Naive thymus-derived CD4-positive, alpha-beta T cell (primary cell): ENCODE measurements at regions not wholly inside any gene's neighbourhood (a gene's known extent, or its start where the extent isn't known, plus 50 kb on each side); places are given as distances from the start of the nearest gene placed in this dataset.

ENCODE experiments used
- ATAC-seq: fragments of 150-1000 bp; cut with Tn5 transposase; 2 replicates; pipeline ENCODE4 v1.10.0; 2021; ENCODE audit warnings: mild to moderate bottlenecking, moderate library complexity
- CTCF ChIA-PET: fragments of 350-600 bp; sonication (Branson Sonifier 250); formaldehyde crosslinking; loops from one replicate; lab custom pipeline; 2021; ENCODE audit warnings: antibody characterized with exemption; lab: Charles Lee
- POLR2A ChIA-PET: fragments of 350-600 bp; sonication (Branson Sonifier 250); formaldehyde crosslinking; loops from one replicate; lab custom pipeline; 2021; ENCODE audit warnings: antibody characterized with exemption, inconsistent platforms; lab: Charles Lee
- DNase-seq, 9 donors: peaks; one replicate each; pipeline versions ENCODE4 v3.0.0 to v3.0.0-alpha.2; 2020 to 2022; ENCODE audit warnings: mixed read lengths in 1 of 9
- H3K27ac ChIP-seq: one replicate; pipeline ENCODE4 v1.7.0; 2013; ENCODE audit warnings: mild to moderate bottlenecking, low read depth, low read length, moderate library complexity
- H3K27me3 ChIP-seq, 2 donors: one replicate each; pipeline ENCODE4 v1.7.0; 2013; ENCODE audit warnings: low read length in 2 of 2, mild to moderate bottlenecking in 2 of 2, moderate library complexity in 2 of 2; ENCODE audit not compliant: control insufficient read depth in 2 of 2, insufficient read depth in 2 of 2
- H3K36me3 ChIP-seq, 3 experiments: 1 replicate in 2 of 3; 2 replicates in 1 of 3; pipeline ENCODE4 v1.7.0; 2013; ENCODE audit warnings: low read length in 3 of 3, mild to moderate bottlenecking in 3 of 3, moderate library complexity in 1 of 3; ENCODE audit not compliant: insufficient read depth in 3 of 3, control insufficient read depth in 2 of 3
- H3K4me1 ChIP-seq, 2 donors: one replicate each; pipeline ENCODE4 v1.7.0; 2013; ENCODE audit warnings: low read length in 2 of 2, mild to moderate bottlenecking in 2 of 2, moderate library complexity in 1 of 2; ENCODE audit not compliant: control insufficient read depth in 2 of 2, insufficient read depth in 2 of 2
- H3K4me3 ChIP-seq: 2 replicates; pipeline ENCODE4 v1.7.0; 2013; ENCODE audit warnings: mild to moderate bottlenecking, low read length
- H3K9me3 ChIP-seq, 3 experiments: 1 replicate in 2 of 3; 2 replicates in 1 of 3; pipeline ENCODE4 v1.7.0; 2013; ENCODE audit warnings: low read length in 3 of 3; ENCODE audit not compliant: control insufficient read depth in 2 of 3
- H3K27ac Mint-ChIP-seq, 9 donors: one replicate each; pipeline ENCODE4 v1.8.0; 2020 to 2022; ENCODE audit warnings: mixed read lengths in 9 of 9, mild to moderate bottlenecking in 8 of 9, moderate library complexity in 5 of 9, inconsistent platforms in 2 of 9
- H3K27me3 Mint-ChIP-seq, 5 donors: one replicate each; pipeline ENCODE4 v1.8.0; 2021 to 2022; ENCODE audit warnings: mixed read lengths in 5 of 5, mild to moderate bottlenecking in 1 of 5
- H3K36me3 Mint-ChIP-seq, 5 donors: one replicate each; pipeline ENCODE4 v1.8.0; 2020 to 2022; ENCODE audit warnings: mixed read lengths in 5 of 5, mild to moderate bottlenecking in 3 of 5, inconsistent platforms in 1 of 5
- H3K4me1 Mint-ChIP-seq, 7 donors: one replicate each; pipeline ENCODE4 v1.8.0; 2020 to 2022; ENCODE audit warnings: mixed read lengths in 7 of 7, mild to moderate bottlenecking in 3 of 7, inconsistent platforms in 1 of 7
- H3K4me3 Mint-ChIP-seq, 10 donors: one replicate each; pipeline ENCODE4 v1.8.0; 2020 to 2022; ENCODE audit warnings: mild to moderate bottlenecking in 10 of 10, mixed read lengths in 10 of 10, moderate library complexity in 6 of 10, inconsistent platforms in 2 of 10
- H3K9me3 Mint-ChIP-seq, 11 donors: one replicate each; pipeline ENCODE4 v1.8.0; 2020 to 2022; ENCODE audit warnings: mixed read lengths in 11 of 11, mild to moderate bottlenecking in 4 of 11, inconsistent platforms in 1 of 11, moderate library complexity in 1 of 11
- intact Hi-C, 2 donors: fragments of 100-400 bp; cut with micrococcal nuclease; formaldehyde crosslinking; loops; one replicate each; pipeline ENCODE4 v1.15.1; 2023

GRCh38 chr4:156223985-156224384 is 270.3 kb upstream of the CTSO start:
- Histone ChIP-seq H3K4me3 (no peak overlapping the region), H3K36me3 (no peaks in the 10 kb centered on the region), H3K27me3 (no peaks in the 10 kb centered on the region), H3K4me1 (no peaks in the 10 kb centered on the region), H3K27ac (no peak overlapping the region), H3K9me3 (no peaks in the 10 kb centered on the region)
- H3K9me3 Mint-ChIP-seq, result peaks cover 0 to 29% (median 0%) of the 10 kb centered on the region in 11 donors
- no peaks in the 10 kb centered on the region for H3K27me3 Mint-ChIP-seq
- DNase-seq, result no peak
- no peak overlapping the region for H3K4me3 Mint-ChIP-seq
- no peaks in the 10 kb centered on the region for H3K36me3 Mint-ChIP-seq
- CTCF ChIA-PET, result interaction anchor here (0.6 kb wide), 1 partner anchor 1639 kb away, joined by 3 read pairs; no protein-coding TSS in a partner anchor
- no peak overlapping the region for H3K27ac Mint-ChIP-seq
- intact Hi-C loops, result no loop called here
- ATAC-seq, result no peak
- POLR2A ChIA-PET, result no interaction called here
- H3K4me1 Mint-ChIP-seq, result no peaks in the 10 kb centered on the region

- no peak overlapping the region for H3K27ac ChIP-seq
- ChIA-PET CTCF (no interaction called here), POLR2A (no interaction called here)
- Mint-ChIP-seq H3K36me3 (no peaks in the 10 kb centered on the region), H3K27me3 (no peaks in the 10 kb centered on the region), H3K9me3 (peaks cover 0 to 21% (median 3%) of the 10 kb centered on the region in 11 donors), H3K4me3 (no peak overlapping the region), H3K27ac (no peak overlapping the region), H3K4me1 (no peaks in the 10 kb centered on the region)
- H3K9me3 ChIP-seq, result no peaks in the 10 kb centered on the region
- no peaks in the 10 kb centered on the region for H3K36me3 ChIP-seq
- ATAC-seq (no peak), DNase-seq (no peak)
- intact Hi-C loops, result no loop called here
- no peaks in the 10 kb centered on the region for H3K27me3 ChIP-seq
- H3K4me1 ChIP-seq, result no peaks in the 10 kb centered on the region
- H3K4me3 ChIP-seq, result no peak overlapping the region
Measured at GRCh38 chr4:156217236-156217635, 263.6 kb upstream of the CTSO start.

GRCh38 chr4:156201050-156201449 is 247.4 kb upstream of the CTSO start:
- Mint-ChIP-seq H3K36me3 (no peaks in the 10 kb centered on the region), H3K27ac (no peak overlapping the region), H3K9me3 (peaks cover 0 to 6% (median 2%) of the 10 kb centered on the region in 11 donors), H3K4me3 (no peak overlapping the region), H3K4me1 (no peaks in the 10 kb centered on the region), H3K27me3 (no peaks in the 10 kb centered on the region)
- Histone ChIP-seq H3K27ac (no peak overlapping the region), H3K4me3 (no peak overlapping the region), H3K9me3 (no peaks in the 10 kb centered on the region), H3K27me3 (no peaks in the 10 kb centered on the region), H3K36me3 (no peaks in the 10 kb centered on the region), H3K4me1 (no peaks in the 10 kb centered on the region)
- POLR2A ChIA-PET, result no interaction called here
- no peak for ATAC-seq
- no peak for DNase-seq
- CTCF ChIA-PET, result no interaction called here
- intact Hi-C loops, result no loop called here

GRCh38 chr4:156198511-156198910 is 244.8 kb upstream of the CTSO start:
- ChIA-PET POLR2A (no interaction called here), CTCF (no interaction called here)
- Histone ChIP-seq H3K27ac (no peak overlapping the region), H3K27me3 (no peaks in the 10 kb centered on the region), H3K4me3 (no peak overlapping the region), H3K4me1 (no peaks in the 10 kb centered on the region), H3K36me3 (no peaks in the 10 kb centered on the region), H3K9me3 (no peaks in the 10 kb centered on the region)
- ATAC-seq, result no peak
- Mint-ChIP-seq H3K27ac (no peak overlapping the region), H3K9me3 (peaks cover 0 to 4% (median 1%) of the 10 kb centered on the region in 11 donors), H3K36me3 (no peaks in the 10 kb centered on the region), H3K4me3 (no peak overlapping the region), H3K27me3 (no peaks in the 10 kb centered on the region), H3K4me1 (no peaks in the 10 kb centered on the region)
- DNase-seq, result no peak
- intact Hi-C loops, result no loop called here

GRCh38 chr4:156197216-156197615 is 243.6 kb upstream of the CTSO start:
- Mint-ChIP-seq H3K27ac (no peak overlapping the region), H3K4me1 (no peaks in the 10 kb centered on the region), H3K27me3 (no peaks in the 10 kb centered on the region), H3K9me3 (peaks cover 0 to 4% (median 1%) of the 10 kb centered on the region in 11 donors), H3K4me3 (no peak overlapping the region), H3K36me3 (no peaks in the 10 kb centered on the region)
- Histone ChIP-seq H3K4me1 (no peaks in the 10 kb centered on the region), H3K9me3 (no peaks in the 10 kb centered on the region), H3K27me3 (no peaks in the 10 kb centered on the region), H3K36me3 (no peaks in the 10 kb centered on the region), H3K4me3 (no peak overlapping the region), H3K27ac (no peak overlapping the region)
- DNase-seq (no peak), ATAC-seq (no peak)
- intact Hi-C loops, result no loop called here
- POLR2A ChIA-PET, result no interaction called here
- CTCF ChIA-PET, result no interaction called here

GRCh38 chr4:156196722-156197121 is 243.1 kb upstream of the CTSO start:
- H3K4me3 ChIP-seq, result no peak overlapping the region
- Mint-ChIP-seq H3K9me3 (peaks cover 0 to 4% (median 1%) of the 10 kb centered on the region in 11 donors), H3K4me3 (no peak overlapping the region), H3K27me3 (no peaks in the 10 kb centered on the region), H3K36me3 (no peaks in the 10 kb centered on the region), H3K4me1 (no peaks in the 10 kb centered on the region), H3K27ac (no peak overlapping the region)
- ChIA-PET POLR2A (no interaction called here), CTCF (no interaction called here)
- ATAC-seq, result no peak
- H3K27me3 ChIP-seq, result no peaks in the 10 kb centered on the region
- no peaks in the 10 kb centered on the region for H3K4me1 ChIP-seq
- no peaks in the 10 kb centered on the region for H3K36me3 ChIP-seq
- intact Hi-C loops, result no loop called here
- DNase-seq, result no peak
- H3K9me3 ChIP-seq, result no peaks in the 10 kb centered on the region
- H3K27ac ChIP-seq, result no peak overlapping the region

- ChIA-PET CTCF (no interaction called here), POLR2A (no interaction called here)
- H3K27ac Mint-ChIP-seq, result no peak overlapping the region
- H3K4me1 ChIP-seq, result no peaks in the 10 kb centered on the region
- no peaks in the 10 kb centered on the region for H3K27me3 ChIP-seq
- H3K36me3 Mint-ChIP-seq, result no peaks in the 10 kb centered on the region
- H3K9me3 Mint-ChIP-seq, result peaks cover 0 to 4% (median 1%) of the 10 kb centered on the region in 11 donors
- ATAC-seq, result no peak
- no peak overlapping the region for H3K27ac ChIP-seq
- no peak overlapping the region for H3K4me3 ChIP-seq
- no peak overlapping the region for H3K4me3 Mint-ChIP-seq
- intact Hi-C loops, result no loop called here
- no peak for DNase-seq
- H3K9me3 ChIP-seq, result no peaks in the 10 kb centered on the region
- no peaks in the 10 kb centered on the region for H3K36me3 ChIP-seq
- no peaks in the 10 kb centered on the region for H3K27me3 Mint-ChIP-seq
- no peaks in the 10 kb centered on the region for H3K4me1 Mint-ChIP-seq
Measured at GRCh38 chr4:156195914-156196313, 242.2 kb upstream of the CTSO start.
